Activated CD8-positive, alpha-beta memory T cell treated with anti-CD3 and anti-CD28 coated beads, Interleukin-2, amount 10 ng/mL, durations not matched to agents 7 days and 5 days (primary cell): ENCODE measurements at regions not wholly inside any gene's neighbourhood (a gene's known extent, or its start where the extent isn't known, plus 50 kb on each side); places are given as distances from the start of the nearest gene placed in this dataset.

Experiments
- ATAC-seq: fragments of 150-1000 bp; cut with Tn5 transposase; one replicate; pipeline ENCODE4 v1.10.0; 2021; ENCODE audit warnings: moderate library complexity
- CTCF ChIA-PET: fragments of 350-600 bp; sonication (Branson Sonifier 250); formaldehyde crosslinking; loops from one replicate; lab custom pipeline; 2021; ENCODE audit warnings: antibody characterized with exemption; lab: Charles Lee
- DNase-seq: peaks from one replicate; pipeline ENCODE4 v3.0.0-alpha.2; 2020
- H3K27ac Mint-ChIP-seq: one replicate; pipeline ENCODE4 v1.8.0; 2021; ENCODE audit warnings: mild to moderate bottlenecking, mixed read lengths
- H3K27me3 Mint-ChIP-seq: one replicate; pipeline ENCODE4 v1.8.0; 2021; ENCODE audit warnings: mixed read lengths
- H3K36me3 Mint-ChIP-seq: one replicate; pipeline ENCODE4 v1.8.0; 2021; ENCODE audit warnings: mild to moderate bottlenecking, mixed read lengths
- H3K4me1 Mint-ChIP-seq: one replicate; pipeline ENCODE4 v1.8.0; 2021; ENCODE audit warnings: mixed read lengths
- H3K4me3 Mint-ChIP-seq: one replicate; pipeline ENCODE4 v1.8.0; 2021; ENCODE audit warnings: mild to moderate bottlenecking, moderate library complexity, mixed read lengths
- H3K9me3 Mint-ChIP-seq: one replicate; pipeline ENCODE4 v1.8.0; 2022; ENCODE audit warnings: low read depth, mixed read lengths

DNA sequence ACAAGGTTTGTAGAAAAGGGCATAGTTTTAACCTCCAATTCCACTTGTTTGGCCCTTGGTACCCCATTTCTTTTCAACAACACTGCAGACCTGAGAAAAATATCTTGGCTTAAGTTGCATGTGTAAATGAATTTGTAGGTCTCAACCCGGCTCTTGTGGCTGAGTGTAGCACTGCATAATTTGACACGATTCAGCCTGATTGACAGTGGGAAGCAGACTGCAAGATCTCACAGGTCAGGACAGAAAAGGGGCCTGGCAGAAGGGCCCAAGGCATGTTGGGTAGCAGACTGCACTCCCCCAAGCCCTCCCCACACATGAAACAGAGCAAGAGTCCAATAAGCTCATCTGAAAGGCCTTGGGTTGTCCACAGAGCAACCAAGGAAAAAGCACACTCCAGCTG is 169.7 kb upstream of the SMARCA2 start:
- Mint-ChIP-seq H3K4me1 (no peaks in the 10 kb centered on the region), H3K4me3 (no peak overlapping the region), H3K27ac (no peak overlapping the region), H3K27me3 (peaks cover 3% of the 10 kb centered on the region), H3K36me3 (no peaks in the 10 kb centered on the region), H3K9me3 (no peaks in the 10 kb centered on the region)
- DNase-seq (no peak), ATAC-seq (no peak)
- CTCF ChIA-PET: no interaction called here

DNA sequence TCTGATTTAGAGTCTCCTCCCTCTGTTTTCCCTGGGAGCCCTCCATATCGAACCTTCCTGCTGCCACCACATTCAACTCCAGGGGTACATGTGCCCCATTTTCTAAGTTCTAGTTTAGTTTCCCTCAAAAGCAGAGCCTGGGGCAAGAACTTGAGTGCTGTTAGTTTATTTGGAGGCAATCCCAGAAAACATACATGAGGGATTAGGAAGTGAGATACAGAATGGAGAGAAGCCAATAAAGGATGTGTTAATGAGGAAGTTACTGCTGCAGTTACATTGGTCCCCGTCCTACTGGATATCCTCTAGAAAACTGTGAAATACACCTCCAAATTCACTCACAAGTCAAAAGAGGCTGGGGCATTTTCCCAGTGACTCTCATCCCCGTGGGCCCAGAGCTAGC is 159.4 kb upstream of the SMARCA2 start:
- Mint-ChIP-seq H3K4me1 (no peaks in the 10 kb centered on the region), H3K4me3 (no peak overlapping the region), H3K27me3 (peaks cover 5% of the 10 kb centered on the region), H3K9me3 (peaks cover 2% of the 10 kb centered on the region), H3K27ac (no peak overlapping the region), H3K36me3 (no peaks in the 10 kb centered on the region)
- ATAC-seq (no peak), DNase-seq (no peak)
- CTCF ChIA-PET: no interaction called here

DNA sequence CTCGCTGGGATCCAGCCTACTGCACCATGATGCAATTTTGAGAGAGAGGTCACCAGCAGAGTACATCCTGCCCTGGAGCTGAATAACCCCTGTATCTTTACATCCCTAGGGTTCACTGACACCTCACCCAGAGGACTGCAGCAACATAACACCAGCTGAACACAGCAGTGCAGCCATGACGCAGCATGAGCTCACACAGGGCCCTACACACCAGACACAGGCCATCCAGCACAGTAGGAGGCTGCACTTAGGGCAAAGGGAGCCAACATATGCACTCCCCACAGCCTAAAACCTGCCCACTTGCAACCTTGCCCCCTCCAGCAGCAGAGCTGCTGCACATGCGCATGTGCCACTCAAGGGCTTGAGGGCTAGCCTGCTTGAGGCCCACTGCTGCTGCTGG is 157.3 kb upstream of the SMARCA2 start:
- CTCF ChIA-PET: no interaction called here
- no peak overlapping the region for H3K4me3 Mint-ChIP-seq
- DNase-seq: no peak
- no peaks in the 10 kb centered on the region for H3K36me3 Mint-ChIP-seq
- H3K4me1 Mint-ChIP-seq: peaks cover 7% of the 10 kb centered on the region
- H3K9me3 Mint-ChIP-seq: peaks cover 2% of the 10 kb centered on the region
- no peak for ATAC-seq
- peaks cover 15% of the 10 kb centered on the region for H3K27me3 Mint-ChIP-seq
- H3K27ac Mint-ChIP-seq: no peak overlapping the region

DNA sequence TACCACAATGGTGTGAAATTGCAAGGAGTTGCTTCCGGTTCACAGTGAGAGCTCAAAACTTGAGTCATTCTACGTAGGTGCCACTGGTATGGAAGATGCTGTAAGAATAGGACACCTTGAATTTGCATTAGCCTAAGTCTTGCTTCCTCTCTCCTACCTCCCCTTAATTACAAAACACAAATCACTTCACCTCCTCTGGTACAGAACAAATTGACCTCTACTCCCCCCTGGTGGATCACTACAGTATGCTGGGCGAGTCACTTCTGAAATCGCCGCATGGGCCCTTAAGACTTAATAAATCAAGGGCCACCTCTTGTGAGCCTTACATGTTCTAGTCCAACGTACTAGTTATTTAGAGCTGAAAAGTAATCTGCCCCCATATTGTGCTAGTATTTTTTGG is 145.3 kb upstream of the SMARCA2 start:
- ATAC-seq: peak; percentile 47
- no peaks in the 10 kb centered on the region for H3K36me3 Mint-ChIP-seq
- H3K4me1 Mint-ChIP-seq: no peaks in the 10 kb centered on the region
- no peaks in the 10 kb centered on the region for H3K9me3 Mint-ChIP-seq
- no peak overlapping the region for H3K4me3 Mint-ChIP-seq
- H3K27ac Mint-ChIP-seq: no peak overlapping the region
- CTCF ChIA-PET: no interaction called here
- no peak for DNase-seq
- H3K27me3 Mint-ChIP-seq: peaks cover 66% of the 10 kb centered on the region

DNA sequence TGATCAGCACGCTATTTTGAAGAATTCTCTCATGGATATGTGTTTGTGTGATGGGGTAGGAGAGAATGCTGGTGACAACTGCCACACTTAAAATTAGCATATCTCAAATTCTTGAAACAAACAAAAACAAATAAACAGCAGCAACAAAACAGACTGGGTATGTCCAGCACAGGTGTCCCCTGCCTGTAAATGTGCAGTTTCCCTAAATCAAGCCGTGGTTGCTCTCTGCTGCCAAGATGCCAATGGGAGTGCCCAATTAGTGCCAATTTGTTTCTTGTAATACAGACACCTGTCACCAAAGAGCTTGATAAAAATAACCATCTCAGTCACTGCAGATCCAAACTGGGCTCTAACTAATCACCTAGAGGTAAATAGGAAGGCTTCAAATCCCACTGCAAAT is 144.2 kb upstream of the SMARCA2 start:
- Mint-ChIP-seq H3K27ac (no peak overlapping the region), H3K4me3 (no peak overlapping the region), H3K36me3 (no peaks in the 10 kb centered on the region), H3K27me3 (peaks cover 67% of the 10 kb centered on the region), H3K9me3 (no peaks in the 10 kb centered on the region), H3K4me1 (peaks cover 8% of the 10 kb centered on the region)
- CTCF ChIA-PET: interaction anchor here (0.5 kb wide), 1 partner anchor 12 kb away, joined by 3 read pairs; no protein-coding TSS in a partner anchor
- no peak for ATAC-seq
- DNase-seq: no peak

DNA sequence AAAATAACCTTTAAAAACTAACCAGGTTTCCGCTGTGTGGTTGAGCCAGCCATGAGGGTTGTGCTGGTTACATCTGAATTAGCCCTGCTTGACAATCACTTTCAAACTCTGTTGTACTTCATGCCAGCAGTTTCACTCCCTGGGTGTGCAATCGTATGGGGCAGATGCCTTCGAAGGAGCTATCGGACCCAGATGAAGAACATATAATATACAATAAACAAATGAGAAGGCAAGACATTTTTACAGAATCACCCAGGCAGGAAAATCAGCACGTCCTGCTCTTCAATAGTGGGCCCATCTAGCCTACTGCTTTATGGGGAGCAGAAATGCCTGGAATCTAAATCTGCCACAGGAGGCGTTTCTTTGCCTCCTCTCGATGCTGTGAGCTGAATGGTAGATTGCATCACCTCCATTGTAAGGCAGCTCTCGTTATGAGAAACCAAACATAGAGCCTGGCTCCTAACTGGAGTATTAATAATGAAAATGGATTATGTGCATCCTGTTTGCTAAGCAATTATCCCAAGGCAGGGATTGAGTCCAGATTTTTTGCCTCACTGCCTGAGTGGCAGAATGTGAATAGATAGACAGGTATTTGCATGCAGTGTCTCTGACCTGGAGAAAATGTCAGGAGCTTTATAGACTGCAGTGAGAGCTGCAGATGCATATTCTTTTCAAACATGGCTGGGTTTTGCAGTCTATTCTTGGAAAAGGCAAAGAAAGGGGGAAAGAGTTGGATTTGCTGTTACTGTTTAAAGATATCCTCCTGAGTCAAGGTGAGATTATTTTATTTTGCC is 143.3 kb upstream of the SMARCA2 start:
- DNase-seq: no peak
- H3K9me3 Mint-ChIP-seq: no peaks in the 10 kb centered on the region
- no peak overlapping the region for H3K4me3 Mint-ChIP-seq
- peaks cover 60% of the 10 kb centered on the region for H3K27me3 Mint-ChIP-seq
- ATAC-seq: no peak
- CTCF ChIA-PET: no interaction called here
- H3K36me3 Mint-ChIP-seq: no peaks in the 10 kb centered on the region
- no peak overlapping the region for H3K27ac Mint-ChIP-seq
- peaks cover 16% of the 10 kb centered on the region for H3K4me1 Mint-ChIP-seq

DNA sequence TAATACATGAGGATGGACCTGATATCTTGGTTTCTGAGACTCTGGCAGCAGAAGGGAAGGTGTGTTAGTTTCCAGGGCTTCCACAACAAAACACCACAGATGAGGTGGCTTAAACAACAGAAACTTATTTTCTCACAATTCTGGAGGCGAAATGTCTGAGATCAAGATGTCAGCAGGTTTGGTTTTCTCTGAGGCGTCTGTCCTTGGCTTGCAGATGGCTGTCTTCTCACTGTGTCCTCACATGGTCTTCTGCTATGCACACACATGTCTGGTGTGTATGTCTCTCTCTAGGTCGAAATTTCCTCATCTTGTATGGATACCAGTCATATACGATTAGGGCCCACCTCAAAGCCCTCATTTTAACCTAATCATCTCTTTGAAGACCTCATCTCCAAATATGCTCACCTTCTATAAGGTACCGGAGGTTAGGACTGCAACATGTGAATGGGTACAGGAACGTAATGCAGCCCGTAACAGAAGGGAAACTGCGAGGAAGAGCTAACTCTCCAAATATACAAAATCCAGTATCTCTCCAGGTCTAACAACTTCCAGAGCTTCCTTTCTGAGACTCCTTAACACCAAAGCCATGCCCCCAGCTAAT is 139.8 kb upstream of the SMARCA2 start:
- Mint-ChIP-seq H3K36me3 (no peaks in the 10 kb centered on the region), H3K27ac (no peak overlapping the region), H3K9me3 (no peaks in the 10 kb centered on the region), H3K4me1 (peaks cover 22% of the 10 kb centered on the region), H3K27me3 (peaks cover 44% of the 10 kb centered on the region), H3K4me3 (no peak overlapping the region)
- CTCF ChIA-PET: no interaction called here
- DNase-seq: no peak
- ATAC-seq: no peak

DNA sequence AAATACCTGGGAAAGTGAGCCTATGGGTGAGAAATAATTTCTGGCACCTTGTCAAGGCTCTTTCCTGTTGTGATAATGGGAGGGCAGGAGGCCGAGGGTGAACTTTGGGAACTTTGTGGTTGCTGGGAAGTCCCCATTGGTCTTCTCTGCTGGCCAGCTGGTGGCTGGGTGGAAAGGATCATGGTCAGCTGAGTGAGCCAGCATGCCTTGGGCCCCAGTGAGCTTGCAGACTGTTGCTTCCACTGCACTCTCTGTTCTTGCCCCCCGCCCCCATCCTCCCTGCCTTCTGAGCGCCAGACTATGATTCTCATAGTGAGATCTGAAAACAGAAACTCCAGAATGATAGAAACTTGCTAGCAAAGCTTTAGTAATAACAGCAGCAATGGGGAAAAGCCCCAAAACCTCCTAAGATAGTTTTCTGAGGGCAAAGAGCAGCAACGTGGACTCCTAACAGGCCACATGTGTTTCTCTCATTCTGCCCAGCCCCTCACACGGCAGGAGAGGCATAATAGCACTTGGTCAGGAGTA is 139.2 kb upstream of the SMARCA2 start:
- Mint-ChIP-seq H3K36me3 (no peaks in the 10 kb centered on the region), H3K27ac (no peak overlapping the region), H3K4me1 (peaks cover 22% of the 10 kb centered on the region), H3K4me3 (no peak overlapping the region), H3K27me3 (peaks cover 38% of the 10 kb centered on the region), H3K9me3 (no peaks in the 10 kb centered on the region)
- DNase-seq (peak; percentile 59), ATAC-seq (peak; percentile 40)
- CTCF ChIA-PET: no interaction called here

DNA sequence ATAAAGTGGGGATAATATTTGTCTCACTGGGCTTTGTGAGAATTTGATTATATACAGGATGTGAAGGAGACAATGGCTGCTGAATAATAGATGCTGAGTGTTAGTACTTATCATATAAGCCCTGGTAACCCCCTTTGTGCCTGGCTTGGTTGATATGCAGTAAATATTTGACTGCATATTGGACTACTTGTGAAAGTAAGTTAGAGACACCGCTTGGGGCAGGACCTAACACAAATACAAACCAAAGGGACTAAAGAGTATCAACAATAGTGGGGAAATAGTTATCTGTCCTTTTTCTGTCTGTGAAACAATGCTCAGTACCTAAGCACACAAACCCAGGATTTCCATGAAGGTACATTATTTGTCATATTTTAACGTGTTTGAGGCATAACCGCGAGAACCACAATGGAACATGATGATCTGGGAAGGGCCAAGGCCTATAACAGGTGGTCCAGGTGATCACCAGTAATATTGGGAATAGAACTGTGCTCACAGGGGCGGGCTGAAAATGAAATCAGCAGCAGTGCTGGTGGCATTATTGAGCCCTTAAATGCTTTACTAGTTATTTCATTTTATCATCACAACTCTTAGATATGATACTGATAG is 138.2 kb upstream of the SMARCA2 start:
- Mint-ChIP-seq H3K4me1 (peaks cover 22% of the 10 kb centered on the region), H3K27me3 (peaks cover 35% of the 10 kb centered on the region), H3K9me3 (no peaks in the 10 kb centered on the region), H3K36me3 (no peaks in the 10 kb centered on the region), H3K27ac (no peak overlapping the region), H3K4me3 (no peak overlapping the region)
- CTCF ChIA-PET: no interaction called here
- no peak for ATAC-seq
- DNase-seq: no peak

DNA sequence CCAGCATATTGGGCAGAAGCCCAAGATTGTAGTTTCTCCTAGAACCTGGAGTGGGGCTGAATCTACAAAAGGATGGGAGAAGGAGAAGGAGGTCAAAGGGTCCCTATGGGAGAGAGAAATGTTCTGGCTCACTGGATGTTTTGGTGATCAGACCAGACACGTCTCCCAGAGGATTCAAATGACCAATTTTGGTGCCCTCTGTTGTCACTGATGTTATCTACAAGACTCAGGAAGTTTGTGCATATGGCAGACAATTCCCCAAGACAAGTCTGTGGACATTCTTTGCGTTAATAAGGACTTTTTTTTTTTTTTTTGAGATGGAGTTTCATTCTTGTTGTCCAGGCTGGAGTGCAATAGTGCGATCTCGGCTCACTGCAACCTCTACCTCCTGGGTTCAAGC is 137.2 kb upstream of the SMARCA2 start:
- no peaks in the 10 kb centered on the region for H3K9me3 Mint-ChIP-seq
- H3K4me3 Mint-ChIP-seq: no peak overlapping the region
- no peaks in the 10 kb centered on the region for H3K36me3 Mint-ChIP-seq
- CTCF ChIA-PET: no interaction called here
- peaks cover 30% of the 10 kb centered on the region for H3K27me3 Mint-ChIP-seq
- no peak overlapping the region for H3K27ac Mint-ChIP-seq
- H3K4me1 Mint-ChIP-seq: peaks cover 22% of the 10 kb centered on the region
- ATAC-seq (no peak), DNase-seq (no peak)

DNA sequence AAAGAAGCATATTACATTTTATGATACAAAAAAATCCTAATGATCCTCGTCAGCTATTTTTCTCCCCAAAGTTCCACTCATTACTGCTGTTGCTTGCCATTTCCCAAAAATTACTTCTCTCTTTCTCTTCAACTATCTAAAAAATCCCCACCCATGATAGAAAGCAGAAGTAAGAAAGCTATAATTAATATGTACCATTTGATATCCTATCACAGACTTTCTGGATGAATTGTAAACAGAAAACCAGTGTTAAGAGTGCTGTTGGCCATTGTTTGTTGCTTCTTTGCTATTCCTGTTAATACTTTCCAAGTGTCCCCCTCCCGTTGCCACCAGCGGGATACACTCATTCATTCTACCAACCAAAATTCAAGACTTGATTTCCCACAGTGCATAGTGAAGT is 136.3 kb upstream of the SMARCA2 start:
- CTCF ChIA-PET: interaction anchor here (0.7 kb wide), 1 partner anchor 209 kb away, joined by 3 read pairs; no protein-coding TSS in a partner anchor
- H3K4me3 Mint-ChIP-seq: no peak overlapping the region
- no peaks in the 10 kb centered on the region for H3K36me3 Mint-ChIP-seq
- H3K9me3 Mint-ChIP-seq: no peaks in the 10 kb centered on the region
- H3K27me3 Mint-ChIP-seq: peaks cover 33% of the 10 kb centered on the region
- DNase-seq (no peak), ATAC-seq (no peak)
- H3K27ac Mint-ChIP-seq: no peak overlapping the region
- peaks cover 22% of the 10 kb centered on the region for H3K4me1 Mint-ChIP-seq

DNA sequence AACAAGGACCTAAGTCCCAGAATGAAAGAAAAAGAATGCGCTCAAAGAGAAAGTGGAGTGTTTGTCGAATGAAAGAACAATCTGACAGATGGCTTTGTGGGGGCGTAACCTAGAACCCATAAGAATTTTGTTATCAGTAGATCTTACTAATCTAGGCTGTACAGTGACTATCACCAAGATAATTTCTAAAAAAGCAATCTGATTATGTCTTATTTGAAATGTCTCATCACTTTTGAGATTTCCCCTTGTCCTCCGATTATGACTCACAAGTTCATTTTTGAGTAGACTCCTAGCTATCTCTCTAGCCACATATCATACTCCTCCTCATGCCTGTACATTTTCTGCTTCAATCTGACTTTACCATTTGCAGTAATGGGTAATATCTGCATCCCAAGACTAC is 135.6 kb upstream of the SMARCA2 start:
- Mint-ChIP-seq H3K4me3 (no peak overlapping the region), H3K9me3 (no peaks in the 10 kb centered on the region), H3K27me3 (peaks cover 36% of the 10 kb centered on the region), H3K4me1 (peaks cover 22% of the 10 kb centered on the region), H3K27ac (no peak overlapping the region), H3K36me3 (no peaks in the 10 kb centered on the region)
- DNase-seq: no peak
- ATAC-seq: peak; percentile 81
- CTCF ChIA-PET: no interaction called here

DNA sequence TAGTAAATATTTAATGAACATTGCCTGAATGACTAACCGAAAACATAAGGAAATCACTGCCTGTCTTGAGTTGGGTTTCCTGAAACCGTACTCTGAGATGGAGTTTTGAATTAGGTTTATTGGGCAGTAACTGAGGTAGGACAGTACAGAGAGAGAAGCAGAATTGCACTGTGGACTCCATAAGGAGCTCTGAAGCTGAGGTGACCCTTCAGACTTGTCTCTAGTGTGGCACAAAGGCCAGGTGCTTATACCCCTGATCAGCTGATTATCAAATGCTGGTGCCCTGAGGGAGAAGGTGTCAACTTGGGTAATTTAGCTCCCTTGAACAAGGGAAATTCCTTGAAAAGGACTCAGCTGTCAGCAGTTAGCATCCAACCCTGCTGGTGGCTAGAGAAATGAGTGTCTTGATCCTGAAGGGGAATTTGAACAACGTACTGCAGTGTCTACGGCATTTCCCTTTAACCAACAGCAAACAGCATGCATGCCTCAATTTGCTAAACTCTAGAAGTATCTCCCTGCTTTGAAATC is 135.0 kb upstream of the SMARCA2 start:
- Mint-ChIP-seq H3K4me1 (peaks cover 21% of the 10 kb centered on the region), H3K27me3 (peaks cover 33% of the 10 kb centered on the region), H3K9me3 (no peaks in the 10 kb centered on the region), H3K36me3 (no peaks in the 10 kb centered on the region), H3K27ac (no peak overlapping the region), H3K4me3 (no peak overlapping the region)
- no peak for DNase-seq
- CTCF ChIA-PET: no interaction called here
- no peak for ATAC-seq
